COLO668 (cell line): ENCODE measurements at regions not wholly inside any gene's neighbourhood (a gene's known extent, or its start where the extent isn't known, plus 50 kb on each side); places are given as distances from the start of the nearest gene placed in this dataset.
A peak's percentile ranks its signal among the peaks of the same experiment; 100 is the strongest.
"Not testable (repeated sequence)": the region's sequence is repeated elsewhere in the genome, so short reads cannot be mapped to it uniquely, and the experiment has no call there.

Source experiments
- DNase-seq: peaks from one replicate; lab custom pipeline; 2025; ENCODE audit not compliant: unreplicated experiment; lab: John Stamatoyannopoulos, UW

DNA sequence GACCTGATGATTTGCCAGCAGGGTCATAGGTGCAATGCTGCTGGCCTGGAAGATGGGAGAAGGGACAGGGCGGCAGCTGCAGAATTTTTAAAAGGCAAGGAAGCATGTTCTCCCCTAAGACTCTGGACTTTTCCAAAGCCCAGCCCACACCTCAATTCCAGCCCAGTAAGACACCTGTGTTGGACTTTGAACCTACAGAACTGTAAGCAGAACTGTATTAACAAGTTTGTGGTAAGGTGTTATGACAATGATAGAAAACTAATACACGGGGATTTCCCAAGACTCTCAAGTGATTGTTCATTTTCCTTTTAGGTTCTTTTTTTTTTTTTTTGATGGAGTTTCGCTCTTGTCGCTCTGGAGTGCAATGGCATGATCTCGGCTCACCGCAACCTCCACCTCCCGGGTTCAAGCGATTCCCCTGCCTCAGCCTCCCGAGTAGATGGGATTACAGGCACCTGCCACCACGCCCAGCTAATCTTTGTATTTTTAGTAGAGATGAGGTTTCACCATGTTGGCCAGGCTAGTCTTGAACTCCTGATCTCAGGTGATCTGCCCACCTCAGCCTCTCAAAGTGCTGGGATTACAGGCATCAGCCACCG lies 53.0 kb upstream of the CYP2D6 start:
- not testable (repeated sequence) for DNase-seq

DNA sequence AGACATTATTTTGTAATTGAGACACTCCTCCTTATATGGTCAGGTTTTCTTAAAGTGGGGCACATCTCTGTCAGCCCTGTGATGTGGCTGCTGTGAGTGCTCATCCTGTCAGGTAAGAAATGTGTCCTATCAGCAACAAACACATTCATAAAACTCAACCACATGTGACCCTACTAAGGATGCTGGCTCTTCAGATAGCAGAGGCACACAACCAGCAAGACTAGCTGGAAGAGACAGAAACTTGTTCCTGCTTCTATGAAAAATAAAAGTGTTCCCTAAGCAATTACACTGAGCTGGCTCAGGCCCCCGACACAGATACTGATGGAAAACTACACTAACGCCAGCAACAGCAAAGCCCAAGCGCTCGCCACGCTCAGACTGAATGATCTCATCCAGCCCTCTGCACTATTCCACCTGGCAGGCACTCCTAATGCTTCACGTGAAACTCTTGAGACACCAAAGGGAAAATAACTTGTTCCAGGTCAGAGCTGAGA lies 49.8 kb upstream of the CYP2D6 start:
- DNase-seq, result peak; percentile 35
